ENCODE measurements at regions not wholly inside any gene's neighbourhood (a gene's known extent, or its start where the extent isn't known, plus 50 kb on each side); places are given as distances from the start of the nearest gene placed in this dataset.

DNA sequence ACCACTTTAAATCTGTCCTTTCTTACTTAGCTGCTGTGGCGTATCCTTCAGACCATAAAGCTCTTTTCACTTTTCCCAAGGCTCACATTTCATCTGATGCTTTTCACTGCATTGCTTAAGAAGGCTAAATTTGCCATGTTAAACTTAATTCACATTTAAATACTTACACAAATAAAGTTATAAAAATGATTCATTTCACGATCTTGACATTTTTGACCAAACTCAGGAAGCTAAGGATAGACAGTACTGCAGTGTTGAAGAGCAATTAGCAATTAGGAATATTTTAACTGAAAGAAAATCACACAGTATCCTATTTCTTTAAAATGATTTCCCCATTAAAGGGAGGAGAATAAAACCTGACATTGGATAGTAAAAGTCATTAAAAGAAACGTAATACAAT, 1038.6 kb downstream of the STPG2 start:
- TF ChIP-seq CTCF (IDR thresholded peaks at IDR 0.05) (no peak), POLR2A (IDR thresholded peaks at IDR 0.05) (no peak)

All from body of pancreas (tissue), 4 donors.